ENCODE measurements at regions not wholly inside any gene's neighbourhood (a gene's known extent, or its start where the extent isn't known, plus 50 kb on each side); places are given as distances from the start of the nearest gene placed in this dataset.

DNA sequence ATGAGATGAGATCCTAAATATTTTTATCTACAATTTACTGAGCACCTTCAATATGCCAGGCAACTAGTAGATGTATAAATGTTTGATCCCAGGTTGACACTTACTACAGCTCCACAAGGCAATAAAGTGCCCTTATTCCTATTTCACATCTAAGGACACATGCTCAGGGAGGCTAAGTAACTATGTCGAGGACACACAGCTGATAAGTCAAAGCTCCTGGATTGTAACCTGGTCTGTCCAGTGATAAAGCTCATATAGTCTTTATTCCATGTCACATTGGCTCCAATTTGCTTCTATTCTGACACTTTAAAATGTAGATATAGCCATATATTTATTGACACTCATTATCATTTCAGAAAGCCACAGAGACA is 93.8 kb upstream of the BMAL1 start:
- no peak for TF ChIP-seq POLR2A (IDR thresholded peaks at IDR 0.05)
- TF ChIP-seq, protein P1, sequence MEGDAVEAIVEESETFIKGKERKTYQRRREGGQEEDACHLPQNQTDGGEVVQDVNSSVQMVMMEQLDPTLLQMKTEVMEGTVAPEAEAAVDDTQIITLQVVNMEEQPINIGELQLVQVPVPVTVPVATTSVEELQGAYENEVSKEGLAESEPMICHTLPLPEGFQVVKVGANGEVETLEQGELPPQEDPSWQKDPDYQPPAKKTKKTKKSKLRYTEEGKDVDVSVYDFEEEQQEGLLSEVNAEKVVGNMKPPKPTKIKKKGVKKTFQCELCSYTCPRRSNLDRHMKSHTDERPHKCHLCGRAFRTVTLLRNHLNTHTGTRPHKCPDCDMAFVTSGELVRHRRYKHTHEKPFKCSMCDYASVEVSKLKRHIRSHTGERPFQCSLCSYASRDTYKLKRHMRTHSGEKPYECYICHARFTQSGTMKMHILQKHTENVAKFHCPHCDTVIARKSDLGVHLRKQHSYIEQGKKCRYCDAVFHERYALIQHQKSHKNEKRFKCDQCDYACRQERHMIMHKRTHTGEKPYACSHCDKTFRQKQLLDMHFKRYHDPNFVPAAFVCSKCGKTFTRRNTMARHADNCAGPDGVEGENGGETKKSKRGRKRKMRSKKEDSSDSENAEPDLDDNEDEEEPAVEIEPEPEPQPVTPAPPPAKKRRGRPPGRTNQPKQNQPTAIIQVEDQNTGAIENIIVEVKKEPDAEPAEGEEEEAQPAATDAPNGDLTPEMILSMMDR (IDR thresholded peaks at IDR 0.05): no peak

Measured in vagina (tissue), 2 donors.